ENCODE measurements at regions not wholly inside any gene's neighbourhood (a gene's known extent, or its start where the extent isn't known, plus 50 kb on each side); places are given as distances from the start of the nearest gene placed in this dataset.

DNA sequence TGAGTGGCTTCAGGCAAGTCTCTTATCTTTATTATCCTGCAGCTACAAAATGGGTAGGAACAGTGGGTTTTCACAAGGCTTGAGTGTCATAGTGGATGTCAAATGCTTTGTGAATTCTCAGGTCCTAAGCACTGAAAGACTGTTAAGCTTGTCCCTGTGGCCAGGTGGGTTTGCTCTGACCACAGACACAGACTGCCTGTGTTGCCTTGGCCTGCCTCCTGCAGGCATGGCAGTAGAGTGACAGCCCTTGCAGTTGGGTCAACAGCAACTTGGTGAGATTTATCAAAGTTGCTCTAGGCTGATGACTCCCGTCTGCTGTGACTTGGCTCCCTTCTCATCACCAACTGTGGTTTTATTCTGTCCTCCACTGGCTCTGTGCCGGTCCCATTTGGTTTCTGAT, 520.0 kb upstream of the CCDC196 start:
- ATAC-seq = no peak
- TF ChIP-seq, protein P1, sequence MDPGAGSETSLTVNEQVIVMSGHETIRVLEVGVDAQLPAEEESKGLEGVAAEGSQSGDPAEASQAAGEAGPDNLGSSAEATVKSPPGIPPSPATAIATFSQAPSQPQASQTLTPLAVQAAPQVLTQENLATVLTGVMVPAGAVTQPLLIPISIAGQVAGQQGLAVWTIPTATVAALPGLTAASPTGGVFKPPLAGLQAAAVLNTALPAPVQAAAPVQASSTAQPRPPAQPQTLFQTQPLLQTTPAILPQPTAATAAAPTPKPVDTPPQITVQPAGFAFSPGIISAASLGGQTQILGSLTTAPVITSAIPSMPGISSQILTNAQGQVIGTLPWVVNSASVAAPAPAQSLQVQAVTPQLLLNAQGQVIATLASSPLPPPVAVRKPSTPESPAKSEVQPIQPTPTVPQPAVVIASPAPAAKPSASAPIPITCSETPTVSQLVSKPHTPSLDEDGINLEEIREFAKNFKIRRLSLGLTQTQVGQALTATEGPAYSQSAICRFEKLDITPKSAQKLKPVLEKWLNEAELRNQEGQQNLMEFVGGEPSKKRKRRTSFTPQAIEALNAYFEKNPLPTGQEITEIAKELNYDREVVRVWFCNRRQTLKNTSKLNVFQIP (CRISPR knock-in tag; IDR thresholded peaks at IDR 0.05; ENCODE audit: borderline replicate concordance, low read depth) = no peak
- TF ChIP-seq PPARA (CRISPR knock-in tag; IDR thresholded peaks at IDR 0.05; ENCODE audit: borderline replicate concordance) = no peak
- no peak for TF ChIP-seq ZFP30 (CRISPR knock-in tag; IDR thresholded peaks at IDR 0.05)
- TF ChIP-seq, protein P2, sequence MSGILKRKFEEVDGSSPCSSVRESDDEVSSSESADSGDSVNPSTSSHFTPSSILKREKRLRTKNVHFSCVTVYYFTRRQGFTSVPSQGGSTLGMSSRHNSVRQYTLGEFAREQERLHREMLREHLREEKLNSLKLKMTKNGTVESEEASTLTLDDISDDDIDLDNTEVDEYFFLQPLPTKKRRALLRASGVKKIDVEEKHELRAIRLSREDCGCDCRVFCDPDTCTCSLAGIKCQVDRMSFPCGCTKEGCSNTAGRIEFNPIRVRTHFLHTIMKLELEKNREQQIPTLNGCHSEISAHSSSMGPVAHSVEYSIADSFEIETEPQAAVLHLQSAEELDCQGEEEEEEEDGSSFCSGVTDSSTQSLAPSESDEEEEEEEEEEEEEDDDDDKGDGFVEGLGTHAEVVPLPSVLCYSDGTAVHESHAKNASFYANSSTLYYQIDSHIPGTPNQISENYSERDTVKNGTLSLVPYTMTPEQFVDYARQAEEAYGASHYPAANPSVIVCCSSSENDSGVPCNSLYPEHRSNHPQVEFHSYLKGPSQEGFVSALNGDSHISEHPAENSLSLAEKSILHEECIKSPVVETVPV (CRISPR knock-in tag; IDR thresholded peaks at IDR 0.05) = no peak
- TF ChIP-seq OSR1 (CRISPR knock-in tag; IDR thresholded peaks at IDR 0.05) = no peak
- no peak for TF ChIP-seq TSHZ2 (CRISPR knock-in tag; IDR thresholded peaks at IDR 0.05)
- no peak for TF ChIP-seq ISL1 (CRISPR knock-in tag; IDR thresholded peaks at IDR 0.05)
- TF ChIP-seq CREB5 (CRISPR knock-in tag; IDR thresholded peaks at IDR 0.05; ENCODE audit: low read depth) = no peak
- no peak for TF ChIP-seq ESRRG (CRISPR knock-in tag; IDR thresholded peaks at IDR 0.05)
- no peak for TF ChIP-seq SNAI2 (CRISPR knock-in tag; IDR thresholded peaks at IDR 0.05)
- no peak for TF ChIP-seq TOX (CRISPR knock-in tag; IDR thresholded peaks at IDR 0.05; ENCODE audit: borderline replicate concordance)

DNA sequence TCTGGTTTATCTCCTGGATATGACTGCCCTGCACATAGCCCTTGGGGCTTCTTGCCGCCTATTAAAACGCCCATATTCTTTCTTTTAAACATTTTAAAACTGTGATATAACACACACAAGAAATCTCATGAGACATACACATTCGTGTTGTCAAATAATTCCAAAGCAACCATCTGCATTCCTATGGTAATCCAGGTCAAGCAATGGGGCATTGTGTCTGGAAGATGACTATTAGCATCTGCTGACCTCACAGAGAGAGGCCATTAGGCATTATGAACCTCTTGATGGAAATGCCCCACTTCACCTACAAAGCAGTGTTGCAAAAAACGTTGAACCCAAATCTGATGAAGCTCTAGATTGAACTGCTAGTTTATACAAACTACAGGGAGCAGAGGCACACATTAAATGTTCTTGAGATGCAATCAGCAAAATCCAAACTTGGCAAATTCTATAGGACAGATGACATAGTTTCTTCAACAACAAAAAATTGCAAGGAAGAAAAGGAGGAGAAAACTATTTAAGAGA, 513.8 kb upstream of the CCDC196 start:
- ATAC-seq = no peak

More for the DNA sequence above, 513.8 kb upstream of the CCDC196 start:
- TF ChIP-seq ZNF8 (CRISPR knock-in tag; IDR thresholded peaks at IDR 0.05) (no peak), ZFP3 (CRISPR knock-in tag; IDR thresholded peaks at IDR 0.05) (no peak), ARNTL (CRISPR knock-in tag; IDR thresholded peaks at IDR 0.05; ENCODE audit: borderline replicate concordance, low read depth) (no peak), TSHZ2 (CRISPR knock-in tag; IDR thresholded peaks at IDR 0.05) (no peak), TCF4 (CRISPR knock-in tag; IDR thresholded peaks at IDR 0.05; ENCODE audit: borderline replicate concordance) (no peak), SNAI2 (CRISPR knock-in tag; IDR thresholded peaks at IDR 0.05) (no peak), ZNF70 (CRISPR knock-in tag; IDR thresholded peaks at IDR 0.05) (no peak), GLIS3 (CRISPR knock-in tag; IDR thresholded peaks at IDR 0.05) (no peak), PPARA (CRISPR knock-in tag; IDR thresholded peaks at IDR 0.05; ENCODE audit: borderline replicate concordance) (no peak), ISL1 (CRISPR knock-in tag; IDR thresholded peaks at IDR 0.05) (no peak), ZNF565 (CRISPR knock-in tag; conservative IDR thresholded peaks at IDR 0.05; ENCODE audit: low read depth) (no peak), TOX (CRISPR knock-in tag; IDR thresholded peaks at IDR 0.05; ENCODE audit: borderline replicate concordance) (no peak)
- TF ChIP-seq, protein P3, sequence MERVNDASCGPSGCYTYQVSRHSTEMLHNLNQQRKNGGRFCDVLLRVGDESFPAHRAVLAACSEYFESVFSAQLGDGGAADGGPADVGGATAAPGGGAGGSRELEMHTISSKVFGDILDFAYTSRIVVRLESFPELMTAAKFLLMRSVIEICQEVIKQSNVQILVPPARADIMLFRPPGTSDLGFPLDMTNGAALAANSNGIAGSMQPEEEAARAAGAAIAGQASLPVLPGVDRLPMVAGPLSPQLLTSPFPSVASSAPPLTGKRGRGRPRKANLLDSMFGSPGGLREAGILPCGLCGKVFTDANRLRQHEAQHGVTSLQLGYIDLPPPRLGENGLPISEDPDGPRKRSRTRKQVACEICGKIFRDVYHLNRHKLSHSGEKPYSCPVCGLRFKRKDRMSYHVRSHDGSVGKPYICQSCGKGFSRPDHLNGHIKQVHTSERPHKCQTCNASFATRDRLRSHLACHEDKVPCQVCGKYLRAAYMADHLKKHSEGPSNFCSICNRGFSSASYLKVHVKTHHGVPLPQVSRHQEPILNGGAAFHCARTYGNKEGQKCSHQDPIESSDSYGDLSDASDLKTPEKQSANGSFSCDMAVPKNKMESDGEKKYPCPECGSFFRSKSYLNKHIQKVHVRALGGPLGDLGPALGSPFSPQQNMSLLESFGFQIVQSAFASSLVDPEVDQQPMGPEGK (CRISPR knock-in tag; IDR thresholded peaks at IDR 0.05; ENCODE audit: borderline replicate concordance) = no peak
- TF ChIP-seq, protein P1 (CRISPR knock-in tag; IDR thresholded peaks at IDR 0.05; ENCODE audit: borderline replicate concordance, low read depth) = no peak

Measured in SK-N-SH treated with all-trans-retinoic acid at 6 μM for 48 hours (cell line).